ENCODE measurements at regions not wholly inside any gene's neighbourhood (a gene's known extent, or its start where the extent isn't known, plus 50 kb on each side); places are given as distances from the start of the nearest gene placed in this dataset.

DNA sequence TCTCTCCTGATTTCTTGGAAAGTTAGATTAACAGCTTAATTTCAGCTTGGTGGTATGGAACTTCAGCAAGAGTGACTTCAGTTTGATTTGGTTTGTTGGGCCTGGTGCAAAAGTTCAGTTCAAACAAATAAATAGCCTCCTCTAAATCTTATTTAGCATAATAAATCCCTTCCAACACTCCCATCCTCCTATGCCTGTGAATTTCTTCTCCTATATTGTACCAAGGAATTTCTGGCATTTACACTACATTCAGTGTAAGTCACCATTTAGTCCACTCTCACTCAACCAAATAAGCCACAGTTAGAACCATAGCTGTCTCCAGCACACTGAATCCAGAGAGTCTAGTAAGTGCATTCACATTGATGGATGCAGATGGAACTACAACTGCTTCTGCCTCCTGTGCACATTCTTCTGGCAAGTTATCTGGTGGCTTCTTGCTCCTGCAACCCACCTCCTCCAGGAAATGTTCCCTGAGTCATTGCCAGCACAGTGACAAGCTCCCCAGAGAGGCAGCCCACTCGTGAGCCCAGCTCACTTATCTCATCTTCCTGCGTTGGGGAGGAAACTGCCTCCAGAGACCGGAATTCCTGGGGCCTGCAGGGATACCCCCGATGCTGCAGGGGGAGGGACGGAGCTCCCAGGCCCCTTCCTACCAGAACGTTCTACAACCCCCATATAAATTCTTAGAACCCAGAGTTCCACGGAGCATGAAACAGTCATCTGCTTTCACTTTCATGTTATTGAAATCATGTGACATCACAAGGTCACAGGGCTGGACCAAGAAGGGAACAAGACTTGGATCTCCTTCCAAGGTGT, 318.3 kb downstream of the PHKB start:
- peak; percentile 1 to 6 for DNase-seq (ENCODE audit: low read depth in 2 of 2)

DNA sequence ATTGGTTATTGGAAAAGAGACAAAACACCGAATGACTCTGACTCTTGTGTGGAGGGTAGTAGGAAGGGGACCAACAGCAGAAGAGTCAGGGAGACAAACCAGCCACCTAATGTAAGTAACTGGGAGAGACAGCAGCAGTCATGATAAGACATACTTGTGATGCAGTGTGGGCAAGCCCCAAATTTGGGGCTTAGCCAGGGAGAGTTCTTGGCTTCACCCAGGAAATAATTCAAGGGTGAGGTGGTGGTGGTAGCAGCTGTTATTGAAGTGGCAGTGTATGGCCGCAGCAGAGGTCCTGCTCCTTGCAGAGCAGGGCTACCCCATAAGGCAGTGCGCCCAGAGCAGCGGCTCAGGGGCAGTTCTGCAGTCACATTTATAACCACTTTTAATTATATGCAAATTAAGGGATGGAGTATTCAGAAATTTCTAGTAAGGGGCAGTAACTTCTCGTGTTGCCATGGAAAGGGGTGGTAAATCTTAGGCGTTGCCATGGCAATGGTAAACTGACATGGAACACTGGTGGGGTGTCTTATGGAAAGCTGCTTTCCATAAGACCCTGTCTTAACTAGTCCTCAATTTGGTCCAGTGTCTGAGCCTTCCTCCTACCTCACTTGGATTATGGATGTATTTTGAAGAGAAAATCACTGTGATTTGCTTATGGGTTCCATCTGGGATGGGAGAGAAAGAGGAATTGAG, 317.1 kb downstream of the PHKB start:
- DNase-seq (ENCODE audit: low read depth in 2 of 2): no peak

DNA sequence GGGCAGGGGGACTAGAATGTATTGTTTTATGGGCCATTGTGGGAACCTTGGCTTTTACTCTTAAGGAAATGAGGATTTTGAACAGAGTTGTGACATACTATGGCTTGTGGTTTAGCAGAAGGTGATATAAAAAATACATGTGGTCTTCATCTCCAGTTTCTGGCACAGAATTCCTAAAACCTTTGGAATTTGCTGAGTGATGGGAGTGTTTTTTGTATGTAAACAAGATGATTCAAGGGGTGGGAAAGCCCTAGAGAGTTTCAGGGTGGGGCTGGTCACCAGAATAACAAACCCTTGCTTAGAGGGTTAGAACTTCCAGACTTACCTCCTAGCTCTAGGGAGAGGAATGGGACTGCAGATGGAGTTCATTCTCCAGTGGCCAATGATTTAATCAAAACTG, 316.1 kb downstream of the PHKB start:
- no peak for DNase-seq (ENCODE audit: low read depth in 2 of 2)

DNA sequence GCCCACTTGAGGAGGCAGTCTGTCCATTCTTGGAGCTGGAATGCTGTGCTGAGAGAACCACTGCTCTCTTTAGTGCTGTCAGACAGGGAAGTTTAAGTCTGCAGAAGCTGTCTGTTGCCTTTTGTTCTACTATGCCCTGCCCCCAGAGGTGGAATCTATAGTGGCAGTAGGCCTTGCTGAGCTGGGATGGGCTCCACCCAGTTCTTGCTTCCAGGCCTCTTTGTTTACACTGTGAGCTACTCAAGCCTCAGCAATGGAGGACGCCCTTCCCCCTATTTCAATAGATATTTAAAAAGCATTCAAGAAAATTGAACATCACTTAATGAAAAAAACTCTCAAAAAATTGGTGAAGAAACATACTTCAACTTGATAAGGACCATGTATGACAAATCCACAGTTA, 313.5 kb downstream of the PHKB start:
- DNase-seq (ENCODE audit: low read depth in 2 of 2): no peak

DNA sequence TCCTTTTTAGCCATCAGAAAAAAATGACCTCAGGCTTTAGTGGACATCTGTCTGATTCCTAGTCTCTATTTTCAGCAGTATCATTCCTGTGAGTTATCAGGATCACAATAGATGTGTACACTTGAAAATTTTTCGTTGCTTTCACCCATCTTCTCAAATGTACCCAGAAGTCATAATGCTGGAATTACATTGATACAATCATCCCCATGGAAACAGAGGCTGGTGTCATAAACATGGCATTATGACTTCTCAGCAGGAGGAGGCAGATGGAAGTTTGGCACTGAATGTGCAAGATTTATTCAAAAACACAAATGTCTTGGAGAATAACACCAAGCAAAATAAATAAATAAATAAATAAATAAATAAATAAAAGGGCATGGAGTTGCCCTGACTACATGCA, 292.5 kb downstream of the PHKB start:
- DNase-seq (ENCODE audit: low read depth in 2 of 2): no peak
